SK-N-SH (cell line): ENCODE measurements at regions not wholly inside any gene's neighbourhood (a gene's known extent, or its start where the extent isn't known, plus 50 kb on each side); places are given as distances from the start of the nearest gene placed in this dataset.

ENCODE experiments used
- CTCF ChIA-PET: fragments of 300-600, 350-600 bp; formaldehyde crosslinking; extraction: SDS; loops from one replicate; lab custom pipeline; 2021; lab: Yijun Ruan, JAX
- POLR2A ChIA-PET: fragments of 350-600 bp; sonication (Branson Sonifier 250); formaldehyde crosslinking; extraction: SDS; loops from one replicate; lab custom pipeline; 2020; ENCODE audit warnings: antibody characterized with exemption, inconsistent platforms; lab: Yijun Ruan, JAX
- DNase-seq: peaks from one replicate; pipeline ENCODE4 v3.0.0; 2012
- H2AFZ ChIP-seq: fragments of 200-600 bp; sonication (generic); 2 replicates; pipeline ENCODE4 v1.8.1; 2016; ENCODE audit warnings: antibody characterized with exemption, mild to moderate bottlenecking, low read depth
- H3F3A ChIP-seq: fragments of 200-600 bp; sonication (generic); replicated peaks from 2 replicates; pipeline ENCODE3; 2016; ENCODE audit warnings: antibody characterized with exemption, mild to moderate bottlenecking; ENCODE audit not compliant: insufficient read depth
- H3K27ac ChIP-seq, 2 experiments: fragments of 200-500 bp in 1 of 2; fragments of 200-600 bp in 1 of 2; sonication (Bioruptor generic) in 1 of 2; sonication (generic), shearing (Covaris generic) in 1 of 2; 2 replicates each; pipeline versions ENCODE4 v1.5.1 to v1.6.1; 2014 to 2016; ENCODE audit warnings: low read depth in 2 of 2, inconsistent platforms in 1 of 2, low read length in 1 of 2, mild to moderate bottlenecking in 1 of 2, mixed read lengths in 1 of 2
- H3K27me3 ChIP-seq: fragments of 200-600 bp; sonication (generic), shearing (Covaris generic); 2 replicates; pipeline ENCODE4 v1.6.1; 2016; ENCODE audit warnings: mixed run types; ENCODE audit not compliant: insufficient read depth
- H3K36me3 ChIP-seq, 2 experiments: fragments of 200-500 bp in 1 of 2; fragments of 200-600 bp in 1 of 2; sonication (Bioruptor generic) in 1 of 2; sonication (generic) in 1 of 2; replicated peaks in 1 of 2; 2 replicates each; pipeline versions ENCODE3 to v1.5.1; 2014 to 2016; ENCODE audit warnings: low read length in 1 of 2, mild to moderate bottlenecking in 1 of 2; ENCODE audit not compliant: insufficient read depth in 2 of 2, control insufficient read depth in 1 of 2
- H3K4me1 ChIP-seq, 2 experiments: fragments of 200-500 bp in 1 of 2; fragments of 200-600 bp in 1 of 2; sonication (Bioruptor generic) in 1 of 2; sonication (generic), shearing (Covaris generic) in 1 of 2; 2 replicates each; pipeline versions ENCODE4 v1.5.1 to v1.6.1; 2014 to 2016; ENCODE audit warnings: low read depth in 1 of 2, low read length in 1 of 2, mixed run types in 1 of 2; ENCODE audit not compliant: insufficient read depth in 2 of 2, control insufficient read depth in 1 of 2
- H3K4me2 ChIP-seq: fragments of 200-600 bp; sonication (generic), shearing (Covaris generic); 2 replicates; pipeline ENCODE4 v1.6.1; 2017; ENCODE audit warnings: mixed run types
- H3K4me3 ChIP-seq, 2 experiments: fragments of 200-500 bp in 1 of 2; fragments of 200-600 bp in 1 of 2; sonication (Bioruptor generic) in 1 of 2; sonication (generic), shearing (Covaris generic) in 1 of 2; 2 replicates each; pipeline versions ENCODE4 v1.5.1 to v1.8.1; 2014 to 2016; ENCODE audit warnings: low read depth in 2 of 2, inconsistent platforms in 1 of 2, low read length in 1 of 2, mild to moderate bottlenecking in 1 of 2, mixed read lengths in 1 of 2, moderate library complexity in 1 of 2
- H3K79me2 ChIP-seq: fragments of 200-600 bp; sonication (generic); 2 replicates; pipeline ENCODE4 v1.8.1; 2017; ENCODE audit warnings: mild to moderate bottlenecking; ENCODE audit not compliant: insufficient read depth
- H3K9ac ChIP-seq: fragments of 200-600 bp; sonication (generic); 2 replicates; pipeline ENCODE4 v1.6.1; 2017; ENCODE audit warnings: mixed run types
- H3K9me2 ChIP-seq: fragments of 200-600 bp; sonication (generic); 2 replicates; pipeline ENCODE4 v1.6.1; 2017; ENCODE audit warnings: mixed run types
- H3K9me3 ChIP-seq: fragments of 200-600 bp; sonication (generic); 2 replicates; pipeline ENCODE4 v1.6.1; 2017; ENCODE audit warnings: mixed run types, mild to moderate bottlenecking, moderate library complexity
- H4K20me1 ChIP-seq: fragments of 200-600 bp; sonication (generic); 2 replicates; pipeline ENCODE4 v1.6.1; 2017; ENCODE audit warnings: mild to moderate bottlenecking, mixed run types; ENCODE audit not compliant: insufficient read depth
- CHD2 ChIP-seq: fragments of 150-350 bp; IDR thresholded peaks from 2 replicates; pipeline ENCODE4 v1.6.1; 2018; ENCODE audit warnings: low read length; ENCODE audit not compliant: partially characterized antibody
- ELF1 ChIP-seq: IDR thresholded peaks from 2 replicates; pipeline ENCODE4 v1.4.0; 2012
- EP300 ChIP-seq, 2 experiments: IDR thresholded peaks; 2 replicates each; pipeline versions ENCODE4 v1.4.0 to v1.6.1; 2012; ENCODE audit warnings: borderline replicate concordance in 1 of 2, low read depth in 1 of 2, low read length in 1 of 2
- EZH2phosphoT487 ChIP-seq: fragments of 200-600 bp; sonication (generic); IDR thresholded peaks from 2 replicates; pipeline ENCODE4 v1.6.1; 2017; ENCODE audit warnings: low read depth, mixed run types, mild to moderate bottlenecking, antibody characterized with exemption, moderate library complexity, borderline replicate concordance
- GABPA ChIP-seq: IDR thresholded peaks from 2 replicates; pipeline ENCODE4 v1.4.0; 2012; ENCODE audit warnings: low read depth, mild to moderate bottlenecking
- JUND ChIP-seq: IDR thresholded peaks from 2 replicates; pipeline ENCODE4 v1.4.0; 2012
- MEF2A ChIP-seq: IDR thresholded peaks from 2 replicates; pipeline ENCODE4 v1.4.0; 2012; ENCODE audit warnings: low read depth, borderline replicate concordance
- MXI1 ChIP-seq: IDR thresholded peaks from 2 replicates; pipeline ENCODE4 v1.6.1; 2012; ENCODE audit warnings: mild to moderate bottlenecking, low read depth, low read length, improper control_type of control experiment
- POLR2AphosphoS5 ChIP-seq: IDR thresholded peaks from 2 replicates; pipeline ENCODE4 v1.6.1; 2012; ENCODE audit warnings: low read depth, low read length
- RAD21 ChIP-seq: IDR thresholded peaks from 2 replicates; pipeline ENCODE4 v1.6.1; 2012; ENCODE audit warnings: mild to moderate bottlenecking, low read length
- RCOR1 ChIP-seq: fragments of 150-350 bp; IDR thresholded peaks from 2 replicates; pipeline ENCODE4 v1.6.1; 2017; ENCODE audit warnings: antibody characterized with exemption, low read length
- RFX5 ChIP-seq: IDR thresholded peaks from 2 replicates; pipeline ENCODE4 v1.6.1; 2012; ENCODE audit warnings: mild to moderate bottlenecking, improper control_type of control experiment, low read length
- SIN3A ChIP-seq: IDR thresholded peaks from 2 replicates; pipeline ENCODE4 v1.6.1; 2012; ENCODE audit warnings: low read depth, mild to moderate bottlenecking, low read length, moderate library complexity, borderline replicate concordance
- SMC3 ChIP-seq: IDR thresholded peaks from 2 replicates; pipeline ENCODE4 v1.6.1; 2012; ENCODE audit warnings: low read depth, low read length, improper control_type of control experiment
- TAF1 ChIP-seq: IDR thresholded peaks from 2 replicates; pipeline ENCODE4 v1.6.1; 2012; ENCODE audit warnings: low read depth, mild to moderate bottlenecking, low read length, moderate library complexity, borderline replicate concordance
- TEAD4 ChIP-seq: IDR thresholded peaks from 2 replicates; pipeline ENCODE4 v1.4.0; 2012; ENCODE audit warnings: mild to moderate bottlenecking, borderline replicate concordance; ENCODE audit not compliant: insufficient read depth
- TF ChIP-seq, protein P1 (sequence below): fragments of 200-600 bp; sonication (generic); IDR thresholded peaks from 2 replicates; pipeline ENCODE4 v1.6.1; 2017; ENCODE audit warnings: antibody characterized with exemption, mild to moderate bottlenecking, moderate library complexity
- TF ChIP-seq, protein P2 (sequence below): IDR thresholded peaks from 2 replicates; pipeline ENCODE4 v1.4.0; 2012; ENCODE audit warnings: low read depth, borderline replicate concordance
- TF ChIP-seq, protein P3 (sequence below): IDR thresholded peaks from 2 replicates; pipeline ENCODE4 v1.6.1; 2012; ENCODE audit warnings: mild to moderate bottlenecking, low read depth, low read length, moderate library complexity
- TF ChIP-seq, protein P4 (sequence below): IDR thresholded peaks from 2 replicates; pipeline ENCODE4 v1.4.0; 2012; ENCODE audit warnings: low read depth

DNA sequence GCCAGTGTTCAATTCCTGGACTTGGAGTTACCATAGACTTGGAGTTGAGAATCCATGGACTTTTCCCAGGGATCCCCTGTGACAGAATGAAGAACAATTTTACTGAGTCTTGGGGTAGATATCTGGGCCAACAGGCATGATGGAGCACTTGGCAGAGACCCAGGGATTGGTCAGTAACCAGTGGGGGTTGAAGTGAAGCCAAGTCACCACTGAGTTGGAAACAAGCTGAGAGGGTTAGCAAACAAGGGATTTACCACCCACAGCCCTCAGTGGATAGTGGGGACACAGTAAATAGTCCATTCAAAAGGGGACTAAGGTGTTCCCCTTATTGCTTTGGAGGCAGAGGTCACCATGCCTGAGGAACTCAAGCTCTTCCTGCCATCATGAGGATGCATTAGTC is 281.7 kb downstream of the PPP1R2C start:
- Histone ChIP-seq H3K27me3 (no peaks in the 10 kb centered on the region; the same call in 1 of the 2 replicates), H3F3A (no peaks in the 10 kb centered on the region), H3K4me3 (no peak overlapping the region), H3K9me3 (no peaks in the 10 kb centered on the region), H3K79me2 (no peaks in the 10 kb centered on the region), H3K4me1 (no peaks in the 10 kb centered on the region), H2AFZ (no peak overlapping the region), H3K36me3 (no peaks in the 10 kb centered on the region), H4K20me1 (no peaks in the 10 kb centered on the region), H3K9ac (no peak overlapping the region), H3K4me2 (no peak overlapping the region), H3K9me2 (no peaks in the 10 kb centered on the region), H3K27ac (no peak overlapping the region)
- no peak for TF ChIP-seq CHD2
- no peak for TF ChIP-seq RFX5
- TF ChIP-seq MEF2A: no peak
- TF ChIP-seq GABPA: no peak
- no peak for TF ChIP-seq SMC3
- TF ChIP-seq, protein P1, sequence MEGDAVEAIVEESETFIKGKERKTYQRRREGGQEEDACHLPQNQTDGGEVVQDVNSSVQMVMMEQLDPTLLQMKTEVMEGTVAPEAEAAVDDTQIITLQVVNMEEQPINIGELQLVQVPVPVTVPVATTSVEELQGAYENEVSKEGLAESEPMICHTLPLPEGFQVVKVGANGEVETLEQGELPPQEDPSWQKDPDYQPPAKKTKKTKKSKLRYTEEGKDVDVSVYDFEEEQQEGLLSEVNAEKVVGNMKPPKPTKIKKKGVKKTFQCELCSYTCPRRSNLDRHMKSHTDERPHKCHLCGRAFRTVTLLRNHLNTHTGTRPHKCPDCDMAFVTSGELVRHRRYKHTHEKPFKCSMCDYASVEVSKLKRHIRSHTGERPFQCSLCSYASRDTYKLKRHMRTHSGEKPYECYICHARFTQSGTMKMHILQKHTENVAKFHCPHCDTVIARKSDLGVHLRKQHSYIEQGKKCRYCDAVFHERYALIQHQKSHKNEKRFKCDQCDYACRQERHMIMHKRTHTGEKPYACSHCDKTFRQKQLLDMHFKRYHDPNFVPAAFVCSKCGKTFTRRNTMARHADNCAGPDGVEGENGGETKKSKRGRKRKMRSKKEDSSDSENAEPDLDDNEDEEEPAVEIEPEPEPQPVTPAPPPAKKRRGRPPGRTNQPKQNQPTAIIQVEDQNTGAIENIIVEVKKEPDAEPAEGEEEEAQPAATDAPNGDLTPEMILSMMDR: no peak
- TF ChIP-seq RAD21: no peak
- no peak for TF ChIP-seq SIN3A
- TF ChIP-seq ELF1: no peak
- TF ChIP-seq EZH2phosphoT487: no peak
- no peak for TF ChIP-seq MXI1
- TF ChIP-seq, protein P2, sequence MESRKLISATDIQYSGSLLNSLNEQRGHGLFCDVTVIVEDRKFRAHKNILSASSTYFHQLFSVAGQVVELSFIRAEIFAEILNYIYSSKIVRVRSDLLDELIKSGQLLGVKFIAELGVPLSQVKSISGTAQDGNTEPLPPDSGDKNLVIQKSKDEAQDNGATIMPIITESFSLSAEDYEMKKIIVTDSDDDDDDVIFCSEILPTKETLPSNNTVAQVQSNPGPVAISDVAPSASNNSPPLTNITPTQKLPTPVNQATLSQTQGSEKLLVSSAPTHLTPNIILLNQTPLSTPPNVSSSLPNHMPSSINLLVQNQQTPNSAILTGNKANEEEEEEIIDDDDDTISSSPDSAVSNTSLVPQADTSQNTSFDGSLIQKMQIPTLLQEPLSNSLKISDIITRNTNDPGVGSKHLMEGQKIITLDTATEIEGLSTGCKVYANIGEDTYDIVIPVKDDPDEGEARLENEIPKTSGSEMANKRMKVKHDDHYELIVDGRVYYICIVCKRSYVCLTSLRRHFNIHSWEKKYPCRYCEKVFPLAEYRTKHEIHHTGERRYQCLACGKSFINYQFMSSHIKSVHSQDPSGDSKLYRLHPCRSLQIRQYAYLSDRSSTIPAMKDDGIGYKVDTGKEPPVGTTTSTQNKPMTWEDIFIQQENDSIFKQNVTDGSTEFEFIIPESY: no peak
- TF ChIP-seq, protein P3, sequence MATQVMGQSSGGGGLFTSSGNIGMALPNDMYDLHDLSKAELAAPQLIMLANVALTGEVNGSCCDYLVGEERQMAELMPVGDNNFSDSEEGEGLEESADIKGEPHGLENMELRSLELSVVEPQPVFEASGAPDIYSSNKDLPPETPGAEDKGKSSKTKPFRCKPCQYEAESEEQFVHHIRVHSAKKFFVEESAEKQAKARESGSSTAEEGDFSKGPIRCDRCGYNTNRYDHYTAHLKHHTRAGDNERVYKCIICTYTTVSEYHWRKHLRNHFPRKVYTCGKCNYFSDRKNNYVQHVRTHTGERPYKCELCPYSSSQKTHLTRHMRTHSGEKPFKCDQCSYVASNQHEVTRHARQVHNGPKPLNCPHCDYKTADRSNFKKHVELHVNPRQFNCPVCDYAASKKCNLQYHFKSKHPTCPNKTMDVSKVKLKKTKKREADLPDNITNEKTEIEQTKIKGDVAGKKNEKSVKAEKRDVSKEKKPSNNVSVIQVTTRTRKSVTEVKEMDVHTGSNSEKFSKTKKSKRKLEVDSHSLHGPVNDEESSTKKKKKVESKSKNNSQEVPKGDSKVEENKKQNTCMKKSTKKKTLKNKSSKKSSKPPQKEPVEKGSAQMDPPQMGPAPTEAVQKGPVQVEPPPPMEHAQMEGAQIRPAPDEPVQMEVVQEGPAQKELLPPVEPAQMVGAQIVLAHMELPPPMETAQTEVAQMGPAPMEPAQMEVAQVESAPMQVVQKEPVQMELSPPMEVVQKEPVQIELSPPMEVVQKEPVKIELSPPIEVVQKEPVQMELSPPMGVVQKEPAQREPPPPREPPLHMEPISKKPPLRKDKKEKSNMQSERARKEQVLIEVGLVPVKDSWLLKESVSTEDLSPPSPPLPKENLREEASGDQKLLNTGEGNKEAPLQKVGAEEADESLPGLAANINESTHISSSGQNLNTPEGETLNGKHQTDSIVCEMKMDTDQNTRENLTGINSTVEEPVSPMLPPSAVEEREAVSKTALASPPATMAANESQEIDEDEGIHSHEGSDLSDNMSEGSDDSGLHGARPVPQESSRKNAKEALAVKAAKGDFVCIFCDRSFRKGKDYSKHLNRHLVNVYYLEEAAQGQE: no peak
- no peak for TF ChIP-seq EP300 (IDR thresholded peaks at IDR 0.05; ENCODE audit: borderline replicate concordance in 1 of 2, low read depth in 1 of 2, low read length in 1 of 2)
- TF ChIP-seq, protein P4, sequence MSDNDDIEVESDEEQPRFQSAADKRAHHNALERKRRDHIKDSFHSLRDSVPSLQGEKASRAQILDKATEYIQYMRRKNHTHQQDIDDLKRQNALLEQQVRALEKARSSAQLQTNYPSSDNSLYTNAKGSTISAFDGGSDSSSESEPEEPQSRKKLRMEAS: no peak
- no peak for TF ChIP-seq POLR2AphosphoS5
- no peak for TF ChIP-seq TEAD4
- no peak for TF ChIP-seq TAF1
- no peak for TF ChIP-seq RCOR1
- TF ChIP-seq JUND: no peak
- no peak for DNase-seq
- ChIA-PET CTCF (interaction anchor here (0.6 kb wide), 1 partner anchor 10 kb away, joined by 3 read pairs; no protein-coding TSS in a partner anchor), POLR2A (no interaction called here)
